Stimulated activated CD4-positive, alpha-beta T cell treated with anti-CD3 and anti-CD28 coated beads, Interleukin-1b, Interleukin-23, amount 100 ng/mL, for 4 hours (primary cell): ENCODE measurements at regions not wholly inside any gene's neighbourhood (a gene's known extent, or its start where the extent isn't known, plus 50 kb on each side); places are given as distances from the start of the nearest gene placed in this dataset.
"Not testable (repeated sequence)": the region's sequence is repeated elsewhere in the genome, so short reads cannot be mapped to it uniquely, and the experiment has no call there.

ENCODE experiments used
- DNase-seq, 2 donors: peaks; one replicate each; pipeline ENCODE4 v3.0.0-alpha.2; 2020; ENCODE audit warnings: low read depth in 2 of 2

DNA sequence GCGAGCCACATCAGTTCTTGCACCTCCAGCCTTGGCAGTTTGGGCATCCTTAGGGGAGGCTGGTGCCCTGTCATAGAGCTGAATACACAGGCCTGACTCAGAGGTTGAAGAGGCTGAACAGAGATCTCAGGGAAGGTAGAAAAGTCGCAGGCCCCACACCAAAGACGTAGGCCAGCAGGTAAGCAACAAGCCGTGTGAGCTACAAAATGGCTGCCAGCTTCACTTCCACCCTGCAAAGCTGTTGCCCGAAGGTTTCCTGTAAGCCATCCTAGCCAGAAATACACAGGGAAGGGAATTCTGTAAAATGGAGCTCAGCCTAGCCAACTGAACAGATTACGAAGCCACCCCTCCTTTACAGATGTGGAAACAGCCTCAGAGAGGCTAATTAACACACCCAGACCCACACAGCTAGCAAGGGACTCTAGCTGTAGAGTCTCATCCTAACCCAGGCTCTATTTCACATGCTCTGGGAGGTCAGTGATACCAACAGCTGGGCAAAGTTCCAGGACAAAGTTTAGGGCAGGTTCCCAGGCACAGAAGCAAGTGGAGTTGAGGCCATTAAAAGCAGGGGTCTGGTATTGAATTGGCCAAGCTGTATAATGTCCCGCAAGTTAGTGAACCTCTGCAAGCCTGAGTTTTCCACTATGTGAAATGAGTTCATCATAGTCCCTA, 66.3 kb upstream of the RASGRF1 start:
- DNase-seq = no peak

GRCh38 chr15:79154483-79155135, 64.0 kb upstream of the RASGRF1 start:
- DNase-seq = no peak

DNA sequence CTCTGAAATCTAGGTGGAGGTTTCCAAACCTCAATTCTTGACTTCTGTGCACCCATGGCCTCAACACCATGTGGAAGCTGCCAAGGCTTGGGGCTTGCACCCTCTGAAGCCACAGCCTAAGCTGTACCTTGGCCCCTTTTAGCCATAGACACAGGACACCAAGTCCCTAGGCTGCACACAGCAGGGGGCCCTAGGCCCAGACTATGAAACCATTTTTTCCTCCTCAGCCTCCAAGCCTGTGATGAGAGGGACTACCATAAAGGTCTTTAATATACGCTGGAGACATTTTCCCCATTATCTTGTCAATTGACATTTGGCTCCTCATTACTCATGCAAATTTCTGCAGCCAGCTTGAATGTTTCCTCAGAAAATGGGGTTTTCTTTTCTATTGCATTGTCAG, 53.7 kb upstream of the RASGRF1 start:
- not testable (repeated sequence) for DNase-seq

- DNase-seq = no peak
Measured at GRCh38 chr15:79140846-79141570, 50.4 kb upstream of the RASGRF1 start.
